ENCODE measurements at regions not wholly inside any gene's neighbourhood (a gene's known extent, or its start where the extent isn't known, plus 50 kb on each side); places are given as distances from the start of the nearest gene placed in this dataset.

- Histone ChIP-seq H3K4me3 (ENCODE audit: low read length) (no peak overlapping the region), H3K4me1 (ENCODE audit: control insufficient read depth, insufficient read depth, low read length) (no peaks in the 10 kb centered on the region), H3K36me3 (ENCODE audit: control insufficient read depth, insufficient read depth, low read length) (no peaks in the 10 kb centered on the region), H3K9me3 (ENCODE audit: control insufficient read depth, low read length) (no peaks in the 10 kb centered on the region), H3K27me3 (ENCODE audit: control insufficient read depth, insufficient read depth, low read length, poor library complexity, severe bottlenecking) (no peaks in the 10 kb centered on the region), H3K9ac (ENCODE audit: extremely low read depth, low read length, poor library complexity, severe bottlenecking) (no peak overlapping the region), H3K27ac (ENCODE audit: low read depth, low read length) (no peak overlapping the region)
- Mint-ChIP-seq H3K27me3 (ENCODE audit: insufficient read depth) (no peaks in the 10 kb centered on the region), H3K4me1 (no peaks in the 10 kb centered on the region), H3K36me3 (ENCODE audit: low read depth) (no peaks in the 10 kb centered on the region), H3K4me3 (no peak overlapping the region), H3K27ac (no peak overlapping the region), H3K9me3 (no peaks in the 10 kb centered on the region)
- 93 to 95% methylated on average over 4 to 5 of the region's 5 CpGs for WGBS, 2 experiments (ENCODE audit: insufficient coverage in 1 of 2, insufficient read length in 1 of 2)
- no peak for DNase-seq
- no peak for TF ChIP-seq CTCF (conservative IDR thresholded peaks at IDR 0.05)
These were observed 941.4 kb upstream of the CTNND2 start for GRCh38 chr5:12845549-12846159.

GRCh38 chr5:12840972-12841371 is 936.7 kb upstream of the CTNND2 start:
- H3K27ac Mint-ChIP-seq = no peak overlapping the region
- no peak overlapping the region for H3K4me3 ChIP-seq (ENCODE audit: low read length)
- no peaks in the 10 kb centered on the region for H3K36me3 ChIP-seq (ENCODE audit: control insufficient read depth, insufficient read depth, low read length)
- H3K4me1 ChIP-seq (ENCODE audit: control insufficient read depth, insufficient read depth, low read length) = no peaks in the 10 kb centered on the region
- H3K27ac ChIP-seq (ENCODE audit: low read depth, low read length) = no peak overlapping the region
- no peaks in the 10 kb centered on the region for H3K4me1 Mint-ChIP-seq
- no peaks in the 10 kb centered on the region for H3K27me3 ChIP-seq (ENCODE audit: control insufficient read depth, insufficient read depth, low read length, poor library complexity, severe bottlenecking)
- no peak for TF ChIP-seq CTCF (conservative IDR thresholded peaks at IDR 0.05)
- no peak for DNase-seq
- 93 to 100% methylated on average over 2 to 4 of the region's 4 CpGs for WGBS, 2 experiments (ENCODE audit: insufficient coverage in 1 of 2, insufficient read length in 1 of 2)
- H3K9me3 Mint-ChIP-seq = no peaks in the 10 kb centered on the region
- H3K9me3 ChIP-seq (ENCODE audit: control insufficient read depth, low read length) = no peaks in the 10 kb centered on the region
- H3K9ac ChIP-seq (ENCODE audit: extremely low read depth, low read length, poor library complexity, severe bottlenecking) = no peak overlapping the region
- H3K4me3 Mint-ChIP-seq = no peak overlapping the region
- H3K36me3 Mint-ChIP-seq (ENCODE audit: low read depth) = no peaks in the 10 kb centered on the region
- no peaks in the 10 kb centered on the region for H3K27me3 Mint-ChIP-seq (ENCODE audit: insufficient read depth)

- H3K9me3 Mint-ChIP-seq = no peaks in the 10 kb centered on the region
- Histone ChIP-seq H3K27ac (ENCODE audit: low read depth, low read length) (no peak overlapping the region), H3K4me3 (ENCODE audit: low read length) (no peak overlapping the region), H3K27me3 (ENCODE audit: control insufficient read depth, insufficient read depth, low read length, poor library complexity, severe bottlenecking) (no peaks in the 10 kb centered on the region), H3K4me1 (ENCODE audit: control insufficient read depth, insufficient read depth, low read length) (no peaks in the 10 kb centered on the region), H3K36me3 (ENCODE audit: control insufficient read depth, insufficient read depth, low read length) (no peaks in the 10 kb centered on the region), H3K9ac (ENCODE audit: extremely low read depth, low read length, poor library complexity, severe bottlenecking) (no peak overlapping the region), H3K9me3 (ENCODE audit: control insufficient read depth, low read length) (no peaks in the 10 kb centered on the region)
- no peak overlapping the region for H3K4me3 Mint-ChIP-seq
- TF ChIP-seq CTCF (conservative IDR thresholded peaks at IDR 0.05) = no peak
- H3K4me1 Mint-ChIP-seq = peaks cover 7% of the 10 kb centered on the region
- H3K27me3 Mint-ChIP-seq (ENCODE audit: insufficient read depth) = no peaks in the 10 kb centered on the region
- 87 to 90% methylated on average over 3 to 5 of the region's 5 CpGs for WGBS, 2 experiments (ENCODE audit: insufficient coverage in 1 of 2, insufficient read length in 1 of 2)
- no peak for DNase-seq
- no peaks in the 10 kb centered on the region for H3K36me3 Mint-ChIP-seq (ENCODE audit: low read depth)
- no peak overlapping the region for H3K27ac Mint-ChIP-seq
These were observed 933.3 kb upstream of the CTNND2 start for GRCh38 chr5:12837592-12837991.
